Smooth muscle cell of the brain vasculature (primary cell): ENCODE measurements at regions not wholly inside any gene's neighbourhood (a gene's known extent, or its start where the extent isn't known, plus 50 kb on each side); places are given as distances from the start of the nearest gene placed in this dataset.
"Not testable (repeated sequence)": the region's sequence is repeated elsewhere in the genome, so short reads cannot be mapped to it uniquely, and the experiment has no call there.

ENCODE experiments used
- DNase-seq: peaks from one replicate; pipeline ENCODE4 v3.0.0-alpha.2; 2012; ENCODE audit warnings: low read depth, low spot score

DNA sequence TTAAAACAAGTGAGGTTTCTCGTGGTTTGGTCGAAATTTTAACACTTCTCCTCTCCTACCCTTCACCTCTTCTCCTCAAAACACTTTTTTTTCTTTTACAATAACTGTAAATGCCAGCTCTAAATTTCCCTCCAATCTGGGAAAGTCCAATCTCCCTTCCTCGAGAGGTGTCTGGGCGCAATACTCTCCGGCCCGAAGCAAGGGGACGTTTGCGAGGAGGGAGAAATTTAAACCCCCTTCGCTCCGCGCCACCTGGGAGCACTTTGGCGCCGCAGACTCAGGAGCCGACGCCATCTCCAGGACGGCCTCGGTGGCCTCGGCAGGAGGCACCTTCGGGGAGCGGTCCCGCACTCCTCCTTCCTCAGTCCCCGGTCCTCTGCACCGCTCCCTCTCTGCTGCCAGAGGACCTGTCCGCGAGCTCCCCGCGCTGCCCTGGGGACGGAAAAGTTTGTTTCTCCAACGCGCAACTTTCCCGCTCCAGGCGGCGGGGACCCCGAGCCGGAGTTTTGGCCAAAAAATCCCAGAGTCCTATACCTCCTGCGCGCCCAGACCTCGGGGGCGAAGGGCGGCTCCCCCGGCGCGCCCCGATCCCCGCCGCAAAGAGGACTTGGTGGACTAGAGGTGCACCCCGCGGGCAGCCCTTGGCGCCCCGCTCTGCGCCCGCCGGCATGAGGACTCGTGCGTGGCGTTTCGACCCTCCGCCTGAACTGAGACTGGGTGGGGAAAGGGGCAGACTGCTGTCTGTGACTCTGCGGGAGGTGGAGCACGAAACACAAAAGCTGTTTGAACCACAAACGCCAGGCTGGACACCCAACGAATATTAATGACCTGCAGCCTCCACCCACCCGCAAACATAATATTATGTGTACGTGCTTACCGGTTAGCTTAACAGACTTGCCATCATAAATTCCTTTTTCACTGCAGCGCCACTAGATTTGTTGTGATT, 95.2 kb upstream of the HMGA2 start:
- DNase-seq: no peak

DNA sequence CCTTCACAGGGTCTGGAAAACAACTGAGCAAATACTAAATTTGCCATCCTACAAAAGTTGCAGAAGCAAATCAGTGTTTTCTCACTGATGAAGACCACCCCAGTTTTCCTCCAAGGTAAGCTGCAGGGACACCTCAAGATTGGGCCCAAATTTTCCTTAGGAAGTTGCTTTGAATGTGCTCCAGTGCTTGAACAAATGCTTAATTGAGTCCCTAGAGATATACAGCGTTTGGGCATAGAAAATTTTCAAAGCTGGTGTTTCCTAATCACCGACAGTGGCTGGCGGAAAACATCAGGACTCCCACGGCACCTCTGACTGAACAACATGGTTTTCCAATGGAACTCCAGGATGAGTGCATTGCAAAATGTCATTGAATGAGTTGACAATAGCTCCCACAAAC, 92.5 kb upstream of the HMGA2 start:
- DNase-seq: no peak

DNA sequence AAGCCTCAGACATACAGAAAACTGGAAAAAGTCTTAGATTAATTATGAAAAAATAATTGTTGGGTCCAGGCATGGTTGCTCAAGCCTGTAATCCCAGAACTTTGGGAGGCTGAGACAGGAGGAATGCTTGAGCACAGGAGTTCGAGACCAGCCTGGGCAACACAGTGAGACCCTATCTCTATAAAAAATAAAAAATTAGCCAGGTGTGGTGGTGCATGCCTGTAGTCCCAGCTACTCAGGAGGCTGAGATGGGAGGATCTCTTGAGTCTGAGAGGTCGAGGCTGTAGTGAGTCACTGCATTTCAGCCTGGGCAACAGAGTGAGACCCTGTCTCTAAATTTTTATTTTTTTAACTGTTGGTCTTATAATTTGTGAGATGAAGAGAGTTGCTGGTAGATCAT, 90.6 kb upstream of the HMGA2 start:
- not testable (repeated sequence) for DNase-seq

DNA sequence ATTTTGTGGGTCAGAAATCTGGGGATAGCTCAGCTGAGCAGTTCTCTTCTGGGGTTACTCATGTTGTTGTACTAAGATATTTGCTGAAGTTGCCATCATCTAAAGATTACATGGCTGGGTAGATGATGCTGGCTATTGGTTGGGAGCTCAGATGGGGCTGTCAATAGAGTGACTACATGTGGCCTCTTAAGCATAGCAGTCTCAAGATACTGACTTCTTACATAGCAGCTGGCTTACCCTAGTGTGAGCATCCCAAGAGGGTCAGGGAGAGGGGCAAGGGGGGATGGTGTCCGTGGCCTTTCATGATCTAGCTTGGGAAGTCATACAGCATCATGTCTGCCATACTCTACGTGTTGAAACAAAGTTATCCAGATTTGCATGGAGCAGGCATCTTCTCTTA, 90.1 kb upstream of the HMGA2 start:
- DNase-seq: no peak

DNA sequence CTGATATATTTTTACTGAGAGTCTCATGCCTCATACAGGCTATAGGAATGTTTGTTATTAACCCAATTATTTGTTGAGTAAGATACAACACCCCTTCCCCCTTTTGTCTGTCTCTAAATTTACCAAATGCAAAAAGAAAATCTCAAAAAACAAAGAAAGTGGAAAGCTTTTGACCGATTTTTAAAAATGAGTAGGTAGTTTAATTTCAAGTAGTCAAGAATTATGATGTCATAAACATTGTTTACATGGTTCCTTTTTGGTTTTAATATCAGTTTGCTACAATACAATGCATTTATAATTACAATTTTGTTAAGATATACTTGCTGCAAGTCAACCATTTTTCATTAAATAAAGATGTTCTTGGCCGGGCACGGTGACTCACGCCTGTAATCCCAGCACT, 84.7 kb upstream of the HMGA2 start:
- no peak for DNase-seq

DNA sequence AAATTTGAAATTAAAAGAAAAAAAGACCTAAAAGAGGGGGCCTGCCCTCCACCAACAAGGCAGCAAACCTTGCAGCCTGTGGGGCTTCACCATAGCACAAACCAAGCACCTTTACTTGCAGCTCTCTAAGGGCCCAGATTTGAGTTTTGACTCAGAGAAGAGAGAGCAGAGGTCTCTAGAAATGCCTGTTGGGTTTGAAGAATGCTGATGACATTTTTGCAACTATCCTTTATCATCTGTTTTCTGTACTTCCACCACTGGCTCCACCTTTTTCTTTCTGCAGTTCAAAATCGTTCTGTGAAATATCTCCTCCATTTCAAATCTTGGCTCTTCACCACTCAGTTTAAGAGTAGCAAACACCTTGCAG, 83.8 kb upstream of the HMGA2 start:
- DNase-seq: no peak

DNA sequence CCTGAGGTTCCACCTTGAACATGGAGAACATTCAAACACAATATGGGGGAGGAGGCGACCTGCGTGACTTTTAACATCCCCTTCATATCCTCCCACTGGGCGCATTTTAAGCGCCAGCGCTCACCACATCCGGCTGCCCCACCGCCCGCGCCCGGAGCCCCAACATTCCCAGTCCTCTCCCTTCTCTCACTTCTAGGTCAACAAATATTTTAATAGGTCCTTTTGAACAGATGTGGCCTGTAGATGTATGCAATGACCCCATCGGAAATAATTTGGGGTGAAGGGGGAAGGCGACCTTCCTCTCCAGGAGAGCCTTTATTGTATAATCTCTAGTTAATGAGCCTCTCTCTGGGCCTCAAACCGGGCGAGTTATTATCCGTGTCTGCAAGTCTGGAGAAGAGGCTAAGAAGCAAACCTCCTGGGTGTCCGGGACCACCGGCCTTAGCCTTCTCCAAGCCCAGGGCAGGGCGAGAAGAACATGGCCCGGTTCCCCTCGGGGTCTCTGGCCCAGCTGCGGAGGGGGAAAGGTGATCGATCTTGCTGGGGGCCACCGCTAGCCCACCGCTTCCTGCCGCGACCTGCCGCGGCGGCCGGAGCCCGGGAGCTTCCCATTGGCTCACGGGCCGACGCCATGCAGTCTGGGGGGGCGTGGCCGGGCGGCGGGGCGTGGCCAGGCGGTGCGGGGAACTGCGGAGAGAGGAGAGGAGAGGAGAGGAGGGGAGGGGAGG, 83.2 kb upstream of the HMGA2 start:
- DNase-seq: peak; percentile 49

DNA sequence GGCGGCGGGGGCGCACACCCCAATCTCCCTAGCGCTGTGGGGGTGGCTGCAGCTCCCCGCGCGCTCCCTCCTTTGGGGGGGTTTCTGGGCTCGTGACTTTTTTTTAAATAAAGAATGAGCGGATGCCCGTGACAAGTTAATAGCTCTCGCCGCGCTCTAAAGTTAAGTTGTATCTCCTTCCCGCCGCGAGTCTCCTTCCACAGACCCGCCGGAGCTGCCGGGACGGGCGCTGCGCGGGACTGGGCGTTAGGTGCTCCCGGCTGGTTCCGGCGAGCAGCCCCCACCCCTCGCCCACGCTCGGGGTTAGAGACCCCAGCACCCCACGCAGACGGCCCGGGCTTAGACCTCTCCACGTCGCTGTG, 82.6 kb upstream of the HMGA2 start:
- no peak for DNase-seq

DNA sequence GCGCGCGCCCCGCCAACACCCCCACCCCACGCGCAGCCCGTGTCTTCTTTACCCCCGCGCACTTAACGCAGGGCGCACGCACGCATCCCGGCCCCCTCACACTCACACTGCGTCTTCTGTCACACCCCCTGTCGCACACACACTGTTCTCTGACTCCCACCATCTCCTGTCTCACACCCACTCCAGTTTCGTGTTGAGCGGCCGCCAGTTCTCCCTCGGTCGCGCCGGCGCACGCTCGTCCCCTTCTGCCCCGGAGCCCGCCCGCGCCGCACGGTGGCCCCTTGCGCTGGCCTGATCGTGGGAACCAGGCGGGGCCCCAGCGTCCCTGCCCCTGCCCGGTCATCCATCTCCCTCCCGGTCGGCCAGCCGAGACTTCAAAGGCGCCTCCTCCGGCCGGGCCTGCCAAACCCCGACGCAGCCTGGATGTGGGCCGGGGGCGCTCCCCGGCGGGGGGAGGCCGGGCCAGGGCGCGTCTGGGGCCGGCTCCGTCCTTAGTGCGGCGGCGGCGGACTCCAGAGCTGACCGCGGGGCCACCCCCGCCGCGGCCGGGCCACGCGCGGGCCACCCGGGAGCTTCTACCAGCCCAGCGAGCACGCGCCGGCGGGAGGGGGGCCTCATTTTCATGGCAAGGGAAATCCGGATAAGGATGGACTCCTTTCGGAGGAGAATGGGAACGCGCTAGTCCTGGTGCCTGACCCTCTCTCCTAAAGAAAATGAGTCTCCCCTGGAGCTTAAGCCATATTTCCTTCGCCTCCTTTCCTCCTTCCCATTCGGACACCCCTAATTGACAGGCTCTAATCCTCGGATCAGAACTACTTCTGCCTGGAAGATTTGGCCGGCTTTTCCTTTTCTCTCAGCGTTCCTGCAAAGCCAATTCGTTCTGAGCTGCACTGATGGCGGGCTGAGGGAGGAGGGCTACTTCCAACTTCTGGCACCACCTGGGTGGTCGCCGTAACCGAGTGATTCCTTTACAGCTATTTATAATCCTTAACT, 82.0 kb upstream of the HMGA2 start:
- peak; percentile 36 for DNase-seq

DNA sequence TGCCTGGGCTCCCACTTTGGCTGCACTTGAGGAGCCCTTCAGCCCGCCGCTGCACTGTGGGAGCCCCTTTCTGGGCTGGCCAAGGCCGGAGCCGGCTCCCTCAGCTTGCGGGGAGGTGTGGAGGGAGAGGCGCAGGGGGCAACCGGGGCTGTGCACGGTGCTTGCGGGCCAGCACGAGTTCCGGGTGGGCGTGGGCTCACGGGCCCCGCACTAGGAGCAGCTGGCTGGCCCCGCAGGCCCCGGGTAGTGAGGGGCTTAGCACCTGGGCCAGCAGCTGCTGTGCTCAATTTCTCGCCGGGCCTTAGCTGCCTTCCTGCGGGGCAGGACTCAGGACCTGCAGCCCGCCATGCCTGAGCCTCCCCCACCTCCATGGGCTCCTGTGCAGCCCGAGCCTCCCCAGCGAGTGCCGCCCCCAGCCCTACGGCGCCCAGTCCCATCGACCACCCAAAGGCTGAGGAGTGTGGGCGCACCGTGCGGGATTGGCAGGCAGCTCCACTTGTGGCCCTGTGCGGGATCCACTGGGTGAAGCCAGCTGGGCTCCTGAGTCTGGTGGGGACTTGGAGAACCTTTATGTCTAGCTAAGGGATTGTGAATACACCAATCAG, 79.9 kb upstream of the HMGA2 start:
- not testable (repeated sequence) for DNase-seq

DNA sequence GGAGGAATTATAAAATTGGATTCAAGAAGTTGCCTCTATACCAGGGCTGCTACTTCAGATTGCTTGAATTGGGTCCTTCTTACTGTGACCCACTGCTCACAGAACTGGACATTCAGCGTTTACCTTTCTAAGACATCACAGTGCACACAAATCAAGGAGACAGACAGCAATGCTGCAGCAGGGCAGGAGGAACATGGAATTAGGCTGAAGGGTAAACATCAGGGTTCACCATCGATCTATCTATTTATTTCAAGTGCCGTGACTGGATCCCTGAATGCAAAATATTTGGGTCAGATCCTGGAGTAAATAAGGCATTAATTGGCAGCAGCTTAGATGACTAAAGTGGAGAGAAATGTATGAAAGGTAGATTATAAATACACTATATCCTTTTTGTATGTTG, 76.9 kb upstream of the HMGA2 start:
- DNase-seq: no peak

DNA sequence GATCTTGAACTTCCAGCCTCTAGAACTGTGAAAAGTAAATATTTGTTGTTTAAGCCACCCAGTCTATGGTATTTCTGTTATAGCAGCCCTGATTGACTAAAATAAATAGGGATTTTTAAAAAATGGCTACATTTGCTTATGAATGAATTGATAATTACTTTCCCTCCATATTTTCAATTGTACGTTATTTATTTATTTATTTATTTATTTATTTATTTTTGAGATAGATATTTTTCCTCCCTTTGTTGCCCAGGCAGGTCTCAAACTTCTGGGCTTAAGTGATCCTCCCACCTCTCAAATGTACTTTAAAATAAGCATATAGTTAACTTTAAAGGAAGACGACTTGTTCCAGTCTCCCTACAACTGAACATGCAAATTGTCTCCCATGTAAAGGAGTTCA, 76.0 kb upstream of the HMGA2 start:
- no peak for DNase-seq

DNA sequence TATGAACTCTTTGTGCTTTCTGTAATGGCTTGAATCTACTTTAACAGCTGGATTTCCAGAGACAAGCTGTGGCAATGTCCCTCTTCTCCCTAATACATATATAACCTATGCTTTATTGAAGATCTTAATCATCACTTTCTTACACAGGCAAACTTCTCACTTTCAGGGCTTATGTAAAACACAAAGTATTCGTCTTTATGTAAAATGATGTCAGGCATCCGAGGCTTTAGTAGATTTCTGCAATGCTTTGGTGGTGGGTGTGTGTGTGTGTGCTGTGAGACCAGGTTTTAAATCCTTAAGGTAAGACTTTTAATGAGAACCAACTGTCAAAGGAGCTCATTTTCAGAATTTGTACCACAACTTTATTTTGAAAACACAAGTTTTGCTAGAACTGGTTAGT, 70.0 kb upstream of the HMGA2 start:
- DNase-seq: no peak

DNA sequence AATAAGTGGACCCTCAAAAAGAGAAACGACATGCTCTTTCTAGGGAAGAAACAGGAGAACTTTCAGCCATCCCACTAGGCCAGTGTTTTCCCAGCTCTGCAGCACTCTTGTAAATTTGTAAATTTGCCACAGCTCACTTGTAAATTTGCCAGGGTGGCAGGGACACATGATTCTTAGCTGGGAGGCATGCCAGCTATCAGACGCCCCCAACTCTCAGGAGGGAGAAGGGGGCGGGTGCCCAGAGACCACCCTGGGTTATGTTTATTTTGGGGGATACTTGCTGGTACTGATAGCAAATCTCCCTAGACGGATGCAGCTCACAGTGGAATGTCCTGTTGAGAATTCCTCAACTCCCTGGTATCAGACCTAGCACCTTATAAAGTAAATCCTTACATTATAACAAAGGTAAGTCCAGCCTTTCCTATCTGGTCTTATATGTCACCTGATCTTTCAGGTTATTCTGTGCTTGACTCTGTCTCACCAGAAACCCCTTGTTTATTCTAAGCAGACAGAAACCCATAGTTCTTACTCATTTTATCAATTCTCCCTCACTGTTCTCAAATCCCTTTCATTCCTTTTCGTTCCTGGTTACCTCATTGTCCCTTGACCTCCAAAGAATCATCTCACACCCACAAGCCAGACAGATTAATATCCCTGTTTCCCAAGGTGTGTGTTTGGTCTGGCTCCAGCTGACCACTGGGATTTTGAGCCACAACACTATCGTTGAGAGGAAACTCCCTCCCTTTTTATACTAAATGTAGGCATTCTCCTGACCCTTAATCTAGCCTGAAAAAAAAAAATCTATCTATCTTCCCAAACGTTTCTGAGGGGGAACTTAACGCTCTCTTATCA, 69.3 kb upstream of the HMGA2 start:
- no peak for DNase-seq

DNA sequence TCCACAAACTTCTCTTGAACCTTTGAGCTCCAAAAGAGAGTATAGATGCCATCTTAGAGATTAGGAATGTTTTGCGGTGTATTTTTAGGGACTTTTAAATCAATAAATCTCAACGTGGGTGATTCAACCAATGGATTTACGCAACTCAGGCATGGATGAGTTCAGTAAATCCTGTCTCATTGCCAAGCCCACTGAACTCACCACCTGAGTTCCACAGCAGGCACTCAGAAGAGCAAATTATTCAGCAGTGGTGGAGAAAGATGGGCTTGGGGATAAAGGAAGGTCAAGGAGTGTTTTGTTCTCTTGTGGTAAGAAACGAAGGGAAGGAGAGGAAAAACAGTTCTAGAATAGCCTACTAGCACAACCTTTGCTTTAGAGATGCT, 68.7 kb upstream of the HMGA2 start:
- DNase-seq: no peak

DNA sequence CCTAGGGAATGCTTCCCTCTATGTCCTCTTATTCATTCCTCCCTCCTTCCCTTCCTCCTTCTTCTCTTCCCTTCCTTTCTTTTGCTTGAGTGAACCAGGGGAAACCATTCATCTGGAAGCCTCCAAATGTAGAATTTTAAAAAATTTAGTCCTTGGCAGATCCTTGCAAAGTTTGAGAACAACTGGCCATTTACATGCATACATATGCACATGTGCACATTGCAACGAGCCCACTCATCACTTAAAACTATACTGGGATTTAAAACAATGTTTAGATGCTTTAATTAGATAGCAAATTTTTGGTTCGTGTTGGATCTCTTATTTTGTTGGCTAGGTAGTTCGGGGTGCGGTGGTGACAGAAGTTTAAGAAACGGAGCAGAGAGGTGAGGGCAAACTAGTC, 68.0 kb upstream of the HMGA2 start:
- no peak for DNase-seq

DNA sequence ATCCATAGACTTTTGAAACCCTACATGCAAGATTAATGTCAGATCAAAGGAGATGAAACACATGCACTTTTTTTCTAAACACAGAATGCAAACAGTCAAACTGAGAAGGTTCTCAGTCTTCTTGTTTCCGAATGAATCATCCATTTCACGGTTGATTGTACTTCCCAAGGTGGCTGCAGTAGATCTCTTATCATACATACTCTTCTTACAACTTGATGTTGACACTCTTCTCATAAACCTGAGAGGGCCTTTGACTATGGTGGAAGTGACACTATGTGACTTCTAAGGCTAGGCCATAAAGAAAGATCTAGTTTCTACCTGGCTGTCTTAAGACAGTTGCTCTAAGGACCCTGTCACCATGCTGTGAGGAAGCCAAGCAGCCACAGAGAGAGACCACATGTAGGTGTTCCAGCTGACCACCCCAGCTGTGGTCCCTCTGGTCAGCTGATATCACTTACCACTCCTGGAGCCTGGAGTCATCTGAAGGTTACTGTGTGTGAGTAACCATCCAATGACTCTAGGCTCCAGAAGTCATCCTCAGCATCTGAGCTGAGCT, 67.2 kb upstream of the HMGA2 start:
- no peak for DNase-seq

DNA sequence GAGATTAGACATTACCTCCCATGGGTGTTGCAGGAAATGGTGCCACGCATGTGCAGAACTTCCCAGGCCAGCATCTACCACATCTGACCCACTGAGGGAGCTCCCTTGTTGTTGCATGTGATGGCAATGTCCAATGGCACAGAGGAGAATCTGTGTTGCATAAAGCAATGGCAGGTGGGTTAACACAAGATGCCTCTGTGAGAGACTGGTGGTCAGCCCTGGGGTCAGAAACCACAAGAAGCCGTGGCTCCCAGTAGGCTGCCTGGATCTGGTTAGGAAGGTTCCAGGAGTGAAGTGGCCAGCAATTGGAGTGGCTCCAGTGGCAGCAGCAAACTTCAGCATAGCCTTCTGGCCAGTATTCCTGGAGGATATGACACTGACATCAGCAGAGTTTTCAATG, 65.9 kb upstream of the HMGA2 start:
- no peak for DNase-seq

DNA sequence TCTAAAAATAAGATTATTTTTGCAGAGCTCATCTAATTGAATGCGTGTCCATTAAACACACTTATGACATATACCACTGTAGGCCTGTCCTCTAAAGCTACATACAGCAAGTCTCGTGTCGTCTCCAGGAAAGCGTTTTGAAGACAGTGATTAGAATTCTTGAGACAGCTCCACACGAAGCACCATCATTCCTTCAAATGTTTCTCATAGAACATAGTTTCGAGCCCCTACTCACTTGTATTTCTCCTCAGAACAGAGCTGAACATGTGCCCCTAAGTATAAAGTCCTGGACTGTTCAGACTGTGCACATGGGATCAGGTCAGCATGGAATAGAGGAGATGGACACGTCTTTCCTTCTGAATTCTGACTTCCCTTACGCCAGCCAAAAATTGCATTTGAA, 64.5 kb upstream of the HMGA2 start:
- DNase-seq: no peak

DNA sequence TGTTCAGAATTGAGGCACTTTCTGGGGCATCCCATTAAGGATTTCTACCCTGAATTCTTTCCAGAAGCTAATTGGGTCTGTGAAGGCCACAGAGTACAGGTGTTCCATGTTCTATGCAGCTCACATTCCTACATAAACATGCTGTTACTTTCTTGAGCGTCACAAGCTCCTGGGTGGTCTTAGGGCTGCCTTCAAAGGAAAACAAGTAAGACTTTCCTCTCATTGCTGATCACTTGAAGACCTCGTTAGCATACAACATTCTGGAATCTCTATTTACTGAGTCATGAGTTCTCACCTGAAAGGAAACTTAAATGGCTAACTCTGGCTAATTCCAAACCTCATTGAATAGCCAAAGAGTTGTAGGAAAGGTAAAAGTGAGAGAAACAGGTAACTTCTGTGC, 63.0 kb upstream of the HMGA2 start:
- DNase-seq: no peak
